SK-N-MC (cell line): ENCODE measurements at regions not wholly inside any gene's neighbourhood (a gene's known extent, or its start where the extent isn't known, plus 50 kb on each side); places are given as distances from the start of the nearest gene placed in this dataset.

Experiments used
- DNase-seq: peaks from one replicate; pipeline ENCODE4 v3.0.0-alpha.2; 2011; ENCODE audit warnings: low read depth, low spot score
- H3K27ac ChIP-seq: fragments of 200-600 bp; sonication (generic); 2 replicates; pipeline ENCODE4 v1.5.1; 2016; ENCODE audit warnings: mixed run types
- H3K36me3 ChIP-seq: fragments of 200-600 bp; sonication (generic); 2 replicates; pipeline ENCODE4 v1.6.1; 2017; ENCODE audit warnings: antibody characterized with exemption, low read length, mixed read lengths; ENCODE audit not compliant: insufficient read depth
- H3K4me3 ChIP-seq: fragments of 200-600 bp; sonication (generic); 2 replicates; pipeline ENCODE4 v1.5.1; 2016
- H3K9ac ChIP-seq: fragments of 200-600 bp; sonication (generic); 2 replicates; pipeline ENCODE4 v1.8.0; 2017; ENCODE audit warnings: mixed run types, mixed read lengths; ENCODE audit not compliant: insufficient read length
- H3K9me3 ChIP-seq: fragments of 200-600 bp; sonication (generic); 2 replicates; pipeline ENCODE4 v1.6.1; 2017; ENCODE audit warnings: low read depth, mild to moderate bottlenecking, antibody characterized with exemption, low read length, moderate library complexity, mixed read lengths
- EZH2 ChIP-seq: fragments of 200-600 bp; sonication (generic); IDR thresholded peaks from one replicate; pipeline ENCODE4 v1.6.1; 2017; ENCODE audit warnings: antibody characterized with exemption
- FOXP2 ChIP-seq: optimal IDR thresholded peaks from 2 replicates; pipeline ENCODE3; 2011; ENCODE audit warnings: mild to moderate bottlenecking, moderate library complexity; ENCODE audit not compliant: insufficient read depth; ENCODE audit errors: extremely low read length, control extremely low read depth
- POLR2AphosphoS5 ChIP-seq: IDR thresholded peaks from 2 replicates; pipeline ENCODE4 v1.6.1; 2012; ENCODE audit warnings: mild to moderate bottlenecking, low read depth, low read length, borderline replicate concordance

DNA sequence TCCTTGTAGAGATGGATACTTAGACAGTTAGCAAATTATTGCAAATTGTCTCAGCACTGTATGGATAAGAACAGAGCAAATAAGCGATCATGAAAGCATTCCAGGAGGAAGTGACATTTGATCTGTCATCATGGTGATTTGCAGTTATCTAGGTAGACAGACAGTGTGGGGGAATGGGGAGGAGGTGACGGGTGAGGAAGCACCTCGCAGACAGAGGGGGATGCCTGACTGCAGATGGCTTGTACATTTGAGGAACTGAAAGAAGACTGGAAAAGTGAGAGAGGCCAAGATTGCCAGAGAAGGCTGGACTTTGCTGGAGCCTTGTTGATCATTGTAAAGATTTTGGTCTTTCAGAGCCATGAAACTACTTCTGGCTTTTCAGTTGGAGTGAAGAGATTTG is 318.2 kb upstream of the CELF2 start:
- DNase-seq: no peak
- no peaks in the 10 kb centered on the region for H3K36me3 ChIP-seq
- no peak overlapping the region for H3K9ac ChIP-seq
- H3K4me3 ChIP-seq: no peak overlapping the region
- H3K27ac ChIP-seq: no peak overlapping the region
- TF ChIP-seq EZH2 (no peak), POLR2AphosphoS5 (no peak), FOXP2 (no peak)
- no peaks in the 10 kb centered on the region for H3K9me3 ChIP-seq

DNA sequence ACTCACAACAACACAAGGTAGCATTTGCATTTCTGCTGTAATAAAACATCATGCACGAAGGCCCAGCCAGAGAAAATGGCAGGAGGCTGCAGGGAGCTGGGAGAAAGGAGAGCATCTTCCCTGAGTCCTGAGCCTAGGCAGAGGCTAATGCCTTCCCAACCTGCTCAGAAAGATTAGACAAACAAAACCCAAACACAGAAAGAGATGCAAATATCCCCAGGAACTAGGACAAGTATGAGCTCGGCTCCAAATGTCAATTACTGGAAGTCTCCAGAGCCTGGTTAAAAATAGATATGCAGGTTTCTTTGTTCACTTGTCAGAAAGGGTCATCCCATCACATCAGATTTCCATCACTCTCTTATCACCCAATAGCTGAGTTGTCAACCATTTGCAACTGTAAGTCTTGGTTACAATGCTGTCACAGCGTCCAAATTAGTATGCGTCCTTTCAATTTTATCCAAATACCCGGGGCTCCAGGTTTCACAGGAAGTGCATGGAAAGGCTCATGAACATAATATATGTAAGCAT is 316.5 kb upstream of the CELF2 start:
- no peak for DNase-seq
- Histone ChIP-seq H3K9ac (no peak overlapping the region), H3K4me3 (no peak overlapping the region), H3K36me3 (no peaks in the 10 kb centered on the region), H3K9me3 (no peaks in the 10 kb centered on the region), H3K27ac (no peak overlapping the region)
- TF ChIP-seq POLR2AphosphoS5: no peak
- TF ChIP-seq EZH2: no peak
- TF ChIP-seq FOXP2: no peak

DNA sequence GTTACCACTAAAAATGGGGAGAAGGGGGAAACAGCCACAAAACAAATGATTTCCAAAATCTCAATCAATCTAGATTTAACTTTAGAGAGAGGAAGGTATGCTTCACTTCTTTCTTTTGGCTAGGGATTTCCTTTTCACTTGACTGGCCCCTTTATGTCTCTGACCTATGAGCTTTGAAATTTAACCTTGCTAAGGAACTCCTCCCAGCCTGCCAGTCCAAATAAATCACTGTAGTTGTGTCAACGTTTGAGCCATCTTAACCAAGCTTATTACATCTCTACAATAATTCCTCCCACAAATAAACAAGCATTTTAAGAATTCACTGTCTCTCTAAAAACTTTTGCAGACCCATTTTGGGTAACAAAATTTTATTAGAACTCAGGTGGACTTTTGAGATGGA is 315.5 kb upstream of the CELF2 start:
- H3K4me3 ChIP-seq: no peak overlapping the region
- no peaks in the 10 kb centered on the region for H3K36me3 ChIP-seq
- DNase-seq: no peak
- H3K9ac ChIP-seq: no peak overlapping the region
- H3K9me3 ChIP-seq: no peaks in the 10 kb centered on the region
- no peak overlapping the region for H3K27ac ChIP-seq
- no peak for TF ChIP-seq FOXP2
- TF ChIP-seq POLR2AphosphoS5: no peak
- no peak for TF ChIP-seq EZH2

DNA sequence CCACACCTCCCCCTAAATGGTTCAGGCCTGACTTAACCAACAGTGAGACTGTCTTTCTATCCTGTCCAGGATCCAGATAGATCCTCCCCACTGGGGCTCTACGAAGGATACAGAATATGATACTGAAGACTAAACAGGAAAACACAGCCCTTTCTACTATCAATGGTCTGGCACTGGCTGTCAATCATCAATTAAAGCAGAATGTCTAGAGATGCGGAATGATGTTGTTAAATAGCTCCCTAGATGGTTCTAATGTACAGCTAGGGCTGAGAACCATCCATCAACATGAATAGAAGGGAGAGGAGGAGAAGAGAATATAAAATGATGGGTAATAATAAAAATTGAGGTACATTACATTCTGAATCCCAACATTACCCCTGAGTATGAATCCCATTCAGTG is 314.3 kb upstream of the CELF2 start:
- no peak for DNase-seq
- H3K9me3 ChIP-seq: no peaks in the 10 kb centered on the region
- no peak for TF ChIP-seq EZH2
- TF ChIP-seq FOXP2: no peak
- TF ChIP-seq POLR2AphosphoS5: no peak
- no peak overlapping the region for H3K9ac ChIP-seq
- no peak overlapping the region for H3K27ac ChIP-seq
- no peaks in the 10 kb centered on the region for H3K36me3 ChIP-seq
- no peak overlapping the region for H3K4me3 ChIP-seq

DNA sequence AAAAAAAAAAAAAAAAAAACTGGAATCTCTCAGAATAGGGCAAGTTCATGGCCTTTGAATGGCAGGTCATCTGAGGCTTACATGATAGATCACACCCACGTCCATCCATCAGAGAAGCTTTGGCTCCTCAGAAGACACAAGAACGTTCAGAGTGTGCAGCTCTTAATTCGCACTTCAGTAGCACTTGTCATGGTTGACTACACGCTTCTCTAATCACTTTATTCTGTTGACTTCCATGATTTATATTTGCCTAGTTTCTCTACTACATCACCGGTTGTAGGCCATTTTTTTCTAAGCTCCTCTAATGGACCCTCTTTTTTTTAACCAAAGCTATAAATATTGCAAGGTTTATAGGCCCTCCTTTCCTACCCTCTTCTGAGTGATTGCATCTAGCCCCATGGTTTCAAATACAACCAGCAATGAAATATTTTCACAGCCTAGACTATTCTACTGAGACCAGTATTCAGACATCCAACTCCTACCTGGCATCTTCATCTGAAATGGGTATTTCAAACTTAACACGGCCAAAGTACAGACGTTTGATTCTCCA is 305.4 kb upstream of the CELF2 start:
- Histone ChIP-seq H3K9ac (no peak overlapping the region), H3K4me3 (no peak overlapping the region), H3K9me3 (no peaks in the 10 kb centered on the region), H3K36me3 (no peaks in the 10 kb centered on the region), H3K27ac (no peak overlapping the region)
- DNase-seq: no peak
- TF ChIP-seq EZH2: no peak
- TF ChIP-seq POLR2AphosphoS5: no peak
- TF ChIP-seq FOXP2: no peak

DNA sequence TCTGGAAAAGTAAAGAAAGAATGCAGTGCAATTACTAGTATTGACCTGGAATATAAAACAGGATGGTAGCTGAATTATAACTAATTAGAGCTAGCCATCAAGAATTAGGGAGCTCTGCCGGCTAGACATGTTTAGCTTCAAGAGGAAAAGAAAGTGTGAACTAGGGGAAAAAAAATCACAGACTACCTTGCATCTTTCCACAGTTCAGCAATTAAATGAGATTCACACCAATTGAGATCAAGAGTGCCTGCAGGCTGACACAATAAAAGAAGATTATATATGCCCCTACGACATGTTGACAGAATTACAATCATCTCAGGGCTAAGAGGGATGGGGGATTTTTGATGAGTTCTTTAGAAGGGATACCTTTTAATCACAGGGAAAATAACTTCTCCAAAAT is 303.3 kb upstream of the CELF2 start:
- no peaks in the 10 kb centered on the region for H3K9me3 ChIP-seq

DNA sequence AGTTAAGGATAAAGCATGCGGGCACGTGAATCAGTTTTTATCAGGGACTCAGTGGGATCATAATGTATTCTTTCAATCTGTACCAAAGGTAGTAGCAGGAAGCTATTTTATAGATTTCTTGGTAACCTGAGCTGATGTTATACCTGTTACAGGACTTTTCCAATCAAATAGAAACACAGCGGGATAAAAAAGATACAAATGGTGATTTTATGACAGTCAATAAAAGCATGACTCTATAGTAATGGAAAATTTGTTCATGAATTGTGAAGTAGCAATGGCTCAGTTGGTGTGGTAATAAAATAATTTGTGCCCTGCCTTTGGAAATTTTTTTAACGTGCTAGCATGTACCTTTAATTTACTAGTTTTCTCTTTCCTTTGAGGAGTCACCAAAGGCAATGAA is 300.7 kb upstream of the CELF2 start:
- no peak overlapping the region for H3K27ac ChIP-seq
- DNase-seq: no peak
- no peaks in the 10 kb centered on the region for H3K36me3 ChIP-seq
- H3K9ac ChIP-seq: no peak overlapping the region
- H3K9me3 ChIP-seq: no peaks in the 10 kb centered on the region
- TF ChIP-seq FOXP2 (no peak), EZH2 (no peak), POLR2AphosphoS5 (no peak)
- H3K4me3 ChIP-seq: no peak overlapping the region

More for the DNA sequence above, 303.3 kb upstream of the CELF2 start:
- Histone ChIP-seq H3K36me3 (no peaks in the 10 kb centered on the region), H3K27ac (no peak overlapping the region), H3K9ac (no peak overlapping the region), H3K4me3 (no peak overlapping the region)
- DNase-seq: no peak
- TF ChIP-seq EZH2: no peak
- no peak for TF ChIP-seq POLR2AphosphoS5

DNA sequence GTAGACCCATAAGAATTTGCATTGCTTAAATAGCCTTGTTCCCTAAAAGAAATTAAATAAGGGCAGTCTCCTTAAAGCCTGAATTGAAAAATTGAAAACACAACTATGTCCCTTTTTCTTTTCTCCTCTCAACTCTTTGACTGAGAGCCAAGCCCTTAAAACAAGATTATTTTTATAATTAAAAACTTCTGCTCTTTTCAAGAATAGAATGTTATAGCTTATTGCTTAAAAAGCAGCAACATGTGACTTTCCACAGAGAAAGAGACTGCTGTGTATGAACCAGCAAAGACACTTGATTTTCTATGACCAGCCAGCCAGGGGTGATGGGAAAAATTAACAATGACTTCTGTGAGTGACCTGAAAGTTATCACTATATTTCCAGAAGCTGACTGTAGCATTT is 295.2 kb upstream of the CELF2 start:
- H3K9me3 ChIP-seq: no peaks in the 10 kb centered on the region
- no peak overlapping the region for H3K9ac ChIP-seq
- H3K27ac ChIP-seq: no peak overlapping the region
- TF ChIP-seq FOXP2: no peak
- TF ChIP-seq EZH2: no peak
- no peak for TF ChIP-seq POLR2AphosphoS5
- H3K36me3 ChIP-seq: no peaks in the 10 kb centered on the region
- H3K4me3 ChIP-seq: no peak overlapping the region
- DNase-seq: no peak

DNA sequence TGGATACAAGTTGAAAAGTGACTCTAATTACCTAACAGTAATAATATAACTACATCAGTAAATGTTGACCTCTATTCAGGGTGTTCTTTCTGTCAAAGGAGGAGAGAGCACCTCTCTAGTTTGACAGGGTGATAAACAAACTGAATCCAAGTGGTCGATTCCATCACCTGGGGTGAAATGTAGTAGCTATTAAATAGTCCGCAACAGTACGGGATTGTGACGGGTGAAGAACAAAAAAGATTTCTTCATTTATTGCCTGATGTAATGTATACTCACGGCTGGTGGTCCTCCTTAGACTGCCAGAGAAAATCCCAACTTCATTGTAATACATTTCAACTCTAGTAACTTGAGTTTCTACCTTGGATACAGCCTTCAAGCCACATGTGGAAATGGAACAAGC is 292.5 kb upstream of the CELF2 start:
- TF ChIP-seq FOXP2 (no peak), EZH2 (no peak), POLR2AphosphoS5 (no peak)
- H3K4me3 ChIP-seq: no peak overlapping the region
- no peaks in the 10 kb centered on the region for H3K36me3 ChIP-seq
- no peak overlapping the region for H3K27ac ChIP-seq
- H3K9me3 ChIP-seq: no peaks in the 10 kb centered on the region
- no peak for DNase-seq
- no peak overlapping the region for H3K9ac ChIP-seq
